ENCODE measurements at regions not wholly inside any gene's neighbourhood (a gene's known extent, or its start where the extent isn't known, plus 50 kb on each side); places are given as distances from the start of the nearest gene placed in this dataset.

- no peaks in the 10 kb centered on the region for H3K27me3 ChIP-seq (ENCODE audit: insufficient read depth, poor library complexity, severe bottlenecking)
- H3K4me3 ChIP-seq (replicated peaks; ENCODE audit: insufficient read depth, low read length), result no peak overlapping the region
Measured at GRCh38 chr14:30158299-30158698, 230.7 kb upstream of the PRKD1 start.

DNA sequence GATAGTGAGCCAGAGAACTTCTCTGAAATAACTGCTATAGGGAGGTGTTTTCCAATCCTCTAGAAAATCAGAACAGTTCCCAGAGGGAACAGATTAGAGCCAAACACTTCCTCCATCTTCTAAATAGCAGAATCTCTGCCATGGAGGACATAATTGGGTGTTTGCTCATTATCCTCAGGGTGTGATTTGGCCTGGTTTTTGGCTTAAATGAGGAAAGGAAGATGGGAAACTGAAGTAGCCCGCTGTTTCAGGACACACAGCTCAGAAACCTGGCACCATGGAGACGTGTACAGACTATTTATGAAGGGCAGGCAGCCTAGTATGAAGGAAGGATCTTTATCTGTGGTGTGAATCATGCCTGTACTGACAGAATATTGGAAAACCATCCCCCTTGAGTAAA lies 231.7 kb upstream of the PRKD1 start:
- Histone ChIP-seq H3K4me3 (replicated peaks; ENCODE audit: insufficient read depth, low read length) (no peak overlapping the region), H3K27me3 (ENCODE audit: insufficient read depth, poor library complexity, severe bottlenecking) (no peaks in the 10 kb centered on the region), H3K27ac (replicated peaks) (no peak overlapping the region)
- no peak for DNase-seq (ENCODE audit: low read depth in 1 of 2, low spot score in 1 of 2)
- TF ChIP-seq GABPA (IDR thresholded peaks at IDR 0.05; ENCODE audit: low read depth) (no peak), POLR2AphosphoS5 (IDR thresholded peaks at IDR 0.05; ENCODE audit: low read depth) (no peak), SPI1 (IDR thresholded peaks at IDR 0.05; ENCODE audit: borderline replicate concordance, low read depth) (no peak)
- TF ChIP-seq, protein P1, sequence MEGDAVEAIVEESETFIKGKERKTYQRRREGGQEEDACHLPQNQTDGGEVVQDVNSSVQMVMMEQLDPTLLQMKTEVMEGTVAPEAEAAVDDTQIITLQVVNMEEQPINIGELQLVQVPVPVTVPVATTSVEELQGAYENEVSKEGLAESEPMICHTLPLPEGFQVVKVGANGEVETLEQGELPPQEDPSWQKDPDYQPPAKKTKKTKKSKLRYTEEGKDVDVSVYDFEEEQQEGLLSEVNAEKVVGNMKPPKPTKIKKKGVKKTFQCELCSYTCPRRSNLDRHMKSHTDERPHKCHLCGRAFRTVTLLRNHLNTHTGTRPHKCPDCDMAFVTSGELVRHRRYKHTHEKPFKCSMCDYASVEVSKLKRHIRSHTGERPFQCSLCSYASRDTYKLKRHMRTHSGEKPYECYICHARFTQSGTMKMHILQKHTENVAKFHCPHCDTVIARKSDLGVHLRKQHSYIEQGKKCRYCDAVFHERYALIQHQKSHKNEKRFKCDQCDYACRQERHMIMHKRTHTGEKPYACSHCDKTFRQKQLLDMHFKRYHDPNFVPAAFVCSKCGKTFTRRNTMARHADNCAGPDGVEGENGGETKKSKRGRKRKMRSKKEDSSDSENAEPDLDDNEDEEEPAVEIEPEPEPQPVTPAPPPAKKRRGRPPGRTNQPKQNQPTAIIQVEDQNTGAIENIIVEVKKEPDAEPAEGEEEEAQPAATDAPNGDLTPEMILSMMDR (IDR thresholded peaks at IDR 0.05; ENCODE audit: insufficient read depth, low read length), result no peak
- TF ChIP-seq, protein P2, sequence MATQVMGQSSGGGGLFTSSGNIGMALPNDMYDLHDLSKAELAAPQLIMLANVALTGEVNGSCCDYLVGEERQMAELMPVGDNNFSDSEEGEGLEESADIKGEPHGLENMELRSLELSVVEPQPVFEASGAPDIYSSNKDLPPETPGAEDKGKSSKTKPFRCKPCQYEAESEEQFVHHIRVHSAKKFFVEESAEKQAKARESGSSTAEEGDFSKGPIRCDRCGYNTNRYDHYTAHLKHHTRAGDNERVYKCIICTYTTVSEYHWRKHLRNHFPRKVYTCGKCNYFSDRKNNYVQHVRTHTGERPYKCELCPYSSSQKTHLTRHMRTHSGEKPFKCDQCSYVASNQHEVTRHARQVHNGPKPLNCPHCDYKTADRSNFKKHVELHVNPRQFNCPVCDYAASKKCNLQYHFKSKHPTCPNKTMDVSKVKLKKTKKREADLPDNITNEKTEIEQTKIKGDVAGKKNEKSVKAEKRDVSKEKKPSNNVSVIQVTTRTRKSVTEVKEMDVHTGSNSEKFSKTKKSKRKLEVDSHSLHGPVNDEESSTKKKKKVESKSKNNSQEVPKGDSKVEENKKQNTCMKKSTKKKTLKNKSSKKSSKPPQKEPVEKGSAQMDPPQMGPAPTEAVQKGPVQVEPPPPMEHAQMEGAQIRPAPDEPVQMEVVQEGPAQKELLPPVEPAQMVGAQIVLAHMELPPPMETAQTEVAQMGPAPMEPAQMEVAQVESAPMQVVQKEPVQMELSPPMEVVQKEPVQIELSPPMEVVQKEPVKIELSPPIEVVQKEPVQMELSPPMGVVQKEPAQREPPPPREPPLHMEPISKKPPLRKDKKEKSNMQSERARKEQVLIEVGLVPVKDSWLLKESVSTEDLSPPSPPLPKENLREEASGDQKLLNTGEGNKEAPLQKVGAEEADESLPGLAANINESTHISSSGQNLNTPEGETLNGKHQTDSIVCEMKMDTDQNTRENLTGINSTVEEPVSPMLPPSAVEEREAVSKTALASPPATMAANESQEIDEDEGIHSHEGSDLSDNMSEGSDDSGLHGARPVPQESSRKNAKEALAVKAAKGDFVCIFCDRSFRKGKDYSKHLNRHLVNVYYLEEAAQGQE (IDR thresholded peaks at IDR 0.05; ENCODE audit: insufficient replicate concordance, low read depth), result no peak

More at GRCh38 chr14:30158299-30158698, 230.7 kb upstream of the PRKD1 start:
- DNase-seq (ENCODE audit: low read depth in 1 of 2, low spot score in 1 of 2), result no peak
- no peak overlapping the region for H3K27ac ChIP-seq (replicated peaks)
- TF ChIP-seq, protein P2 (IDR thresholded peaks at IDR 0.05; ENCODE audit: insufficient replicate concordance, low read depth), result no peak

DNA sequence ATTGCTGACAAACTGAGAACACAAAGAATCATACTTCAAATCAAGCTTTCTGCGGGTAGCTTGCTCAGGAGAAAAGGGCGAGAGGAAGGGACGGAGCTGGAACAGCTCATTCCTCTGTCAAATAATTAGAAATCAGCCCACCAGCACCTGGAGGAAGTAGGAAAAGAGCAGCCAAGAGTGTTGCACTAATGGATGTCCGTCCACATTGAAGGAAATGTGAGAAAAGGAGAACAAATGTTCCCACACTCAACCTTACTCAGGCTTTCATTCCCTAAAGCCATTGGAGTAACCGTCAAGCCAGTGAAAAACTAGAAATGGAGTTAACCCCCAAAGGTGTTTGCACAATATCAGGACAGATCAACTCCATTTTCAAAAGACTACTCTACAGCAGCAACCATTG lies 233.0 kb upstream of the PRKD1 start:
- H3K27me3 ChIP-seq (ENCODE audit: insufficient read depth, poor library complexity, severe bottlenecking), result no peaks in the 10 kb centered on the region
- H3K4me3 ChIP-seq (replicated peaks; ENCODE audit: insufficient read depth, low read length), result no peak overlapping the region
- DNase-seq (ENCODE audit: low read depth in 1 of 2, low spot score in 1 of 2), result no peak
- TF ChIP-seq, protein P1 (IDR thresholded peaks at IDR 0.05; ENCODE audit: insufficient read depth, low read length), result no peak
- TF ChIP-seq, protein P2 (IDR thresholded peaks at IDR 0.05; ENCODE audit: insufficient replicate concordance, low read depth), result no peak
- TF ChIP-seq SPI1 (IDR thresholded peaks at IDR 0.05; ENCODE audit: borderline replicate concordance, low read depth) (no peak), GABPA (IDR thresholded peaks at IDR 0.05; ENCODE audit: low read depth) (no peak), POLR2AphosphoS5 (IDR thresholded peaks at IDR 0.05; ENCODE audit: low read depth) (no peak)
- no peak overlapping the region for H3K27ac ChIP-seq (replicated peaks)

GRCh38 chr14:30162066-30162465 lies 234.4 kb upstream of the PRKD1 start:
- Histone ChIP-seq H3K27ac (replicated peaks) (no peak overlapping the region), H3K4me3 (replicated peaks; ENCODE audit: insufficient read depth, low read length) (no peak overlapping the region), H3K27me3 (ENCODE audit: insufficient read depth, poor library complexity, severe bottlenecking) (no peaks in the 10 kb centered on the region)
- TF ChIP-seq SPI1 (IDR thresholded peaks at IDR 0.05; ENCODE audit: borderline replicate concordance, low read depth) (no peak), GABPA (IDR thresholded peaks at IDR 0.05; ENCODE audit: low read depth) (no peak), POLR2AphosphoS5 (IDR thresholded peaks at IDR 0.05; ENCODE audit: low read depth) (no peak)
- TF ChIP-seq, protein P1 (IDR thresholded peaks at IDR 0.05; ENCODE audit: insufficient read depth, low read length), result no peak
- TF ChIP-seq, protein P2 (IDR thresholded peaks at IDR 0.05; ENCODE audit: insufficient replicate concordance, low read depth), result no peak
- DNase-seq (ENCODE audit: low read depth in 1 of 2, low spot score in 1 of 2), result no peak

Measured in HL-60 (cell line).